H9 (cell line): ENCODE measurements at regions not wholly inside any gene's neighbourhood (a gene's known extent, or its start where the extent isn't known, plus 50 kb on each side); places are given as distances from the start of the nearest gene placed in this dataset.

Source experiments
- DNase-seq: peaks from one replicate; pipeline ENCODE4 v3.0.0-alpha.2; 2017
- H2AFZ ChIP-seq: one replicate; pipeline ENCODE4 v1.6.1; 2013; ENCODE audit warnings: mild to moderate bottlenecking, low read length, control low read depth, moderate library complexity
- H2AK5ac ChIP-seq: 2 replicates; pipeline ENCODE4 v1.6.1; 2013; ENCODE audit warnings: low read length, control low read depth, mixed read lengths; ENCODE audit not compliant: insufficient read length
- H2BK120ac ChIP-seq: one replicate; pipeline ENCODE4 v1.6.1; 2013; ENCODE audit warnings: low read depth, mild to moderate bottlenecking, low read length, control low read depth, inconsistent platforms; ENCODE audit not compliant: poor library complexity, severe bottlenecking
- H2BK12ac ChIP-seq: 2 replicates; pipeline ENCODE4 v1.6.1; 2013; ENCODE audit warnings: low read length, control low read depth, mixed read lengths, low read depth; ENCODE audit not compliant: insufficient read length
- H2BK15ac ChIP-seq: 2 replicates; pipeline ENCODE4 v1.6.1; 2013; ENCODE audit warnings: low read depth, low read length, control low read depth
- H2BK20ac ChIP-seq: one replicate; pipeline ENCODE4 v1.6.1; 2013; ENCODE audit warnings: low read depth, mild to moderate bottlenecking, low read length, control low read depth, inconsistent platforms; ENCODE audit not compliant: poor library complexity, severe bottlenecking
- H2BK5ac ChIP-seq: 2 replicates; pipeline ENCODE4 v1.6.1; 2013; ENCODE audit warnings: low read length, control low read depth, mixed read lengths; ENCODE audit not compliant: insufficient read length
- H3K14ac ChIP-seq: 2 replicates; pipeline ENCODE4 v1.6.1; 2013; ENCODE audit warnings: low read length, control low read depth; ENCODE audit not compliant: insufficient read depth
- H3K18ac ChIP-seq: 2 replicates; pipeline ENCODE4 v1.6.1; 2013; ENCODE audit warnings: low read depth, mild to moderate bottlenecking, mixed read lengths, low read length, control low read depth; ENCODE audit not compliant: insufficient read length
- H3K23ac ChIP-seq: 2 replicates; pipeline ENCODE4 v1.6.1; 2013; ENCODE audit warnings: low read length, control low read depth, mixed read lengths, low read depth; ENCODE audit not compliant: insufficient read length
- H3K23me2 ChIP-seq: 2 replicates; pipeline ENCODE4 v1.6.1; 2013; ENCODE audit warnings: low read depth, mild to moderate bottlenecking, mixed read lengths, low read length, control low read depth; ENCODE audit not compliant: insufficient read length, poor library complexity, severe bottlenecking
- H3K27ac ChIP-seq: 2 replicates; pipeline ENCODE4 v1.5.1; 2013; ENCODE audit warnings: low read length, control low read depth, mixed read lengths, low read depth; ENCODE audit not compliant: insufficient read length
- H3K27me3 ChIP-seq: 2 replicates; pipeline ENCODE4 v1.6.1; 2013; ENCODE audit warnings: low read length, control low read depth, inconsistent platforms; ENCODE audit not compliant: insufficient read depth
- H3K4ac ChIP-seq: 2 replicates; pipeline ENCODE4 v1.6.1; 2013; ENCODE audit warnings: low read depth, mild to moderate bottlenecking, control low read depth, inconsistent platforms, low read length, moderate library complexity
- H3K4me1 ChIP-seq: 2 replicates; pipeline ENCODE4 v1.6.1; 2013; ENCODE audit warnings: low read length, control low read depth, inconsistent platforms; ENCODE audit not compliant: insufficient read depth
- H3K4me2 ChIP-seq: 2 replicates; pipeline ENCODE4 v1.6.1; 2013; ENCODE audit warnings: low read length, control low read depth, mixed read lengths; ENCODE audit not compliant: insufficient read length, insufficient read depth
- H3K56ac ChIP-seq: 2 replicates; pipeline ENCODE4 v1.6.1; 2013; ENCODE audit warnings: low read depth, mild to moderate bottlenecking, mixed read lengths, low read length, control low read depth; ENCODE audit not compliant: insufficient read length
- H3K79me1 ChIP-seq: 2 replicates; pipeline ENCODE4 v1.6.1; 2013; ENCODE audit warnings: low read depth, mild to moderate bottlenecking, moderate library complexity, low read length, control low read depth, inconsistent platforms; ENCODE audit not compliant: insufficient read depth, poor library complexity, severe bottlenecking
- H3K79me2 ChIP-seq: 2 replicates; pipeline ENCODE4 v1.6.1; 2013; ENCODE audit warnings: low read length, control low read depth, inconsistent platforms; ENCODE audit not compliant: insufficient read depth
- H3K9ac ChIP-seq: 2 replicates; pipeline ENCODE4 v1.6.1; 2013; ENCODE audit warnings: low read length, control low read depth, mixed read lengths; ENCODE audit not compliant: insufficient read length; ENCODE audit errors: extremely low read depth
- H3K9me3 ChIP-seq: one replicate; pipeline ENCODE4 v1.6.1; 2013; ENCODE audit warnings: low read depth, low read length, inconsistent platforms; ENCODE audit not compliant: control insufficient read depth
- H3T11ph ChIP-seq: one replicate; pipeline ENCODE4 v1.6.1; 2013; ENCODE audit warnings: mild to moderate bottlenecking, low read length, control low read depth, inconsistent platforms
- H4K20me1 ChIP-seq: one replicate; pipeline ENCODE4 v1.6.1; 2013; ENCODE audit not compliant: control insufficient read depth, insufficient read length, insufficient read depth
- H4K5ac ChIP-seq: 2 replicates; pipeline ENCODE4 v1.6.1; 2013; ENCODE audit warnings: low read depth, mild to moderate bottlenecking, mixed read lengths, low read length, control low read depth; ENCODE audit not compliant: insufficient read length
- H4K8ac ChIP-seq: replicated peaks from 2 replicates; pipeline ENCODE4 v1.6.1; 2013; ENCODE audit warnings: low read length, control low read depth, mixed read lengths, low read depth; ENCODE audit not compliant: insufficient read length
- H4K91ac ChIP-seq: 2 replicates; pipeline ENCODE4 v1.6.1; 2013; ENCODE audit warnings: low read depth, mild to moderate bottlenecking, moderate library complexity, mixed read lengths, low read length, control low read depth; ENCODE audit not compliant: insufficient read length
- H3K27ac Mint-ChIP-seq, 3 experiments: 2 replicates in 2 of 3; 3 replicates in 1 of 3; pipeline ENCODE4 v1.8.0; 2020 to 2021; ENCODE audit warnings: mixed read lengths in 3 of 3, mild to moderate bottlenecking in 1 of 3, moderate library complexity in 1 of 3
- H3K27me3 Mint-ChIP-seq: 2 replicates; pipeline ENCODE4 v1.8.0; 2021; ENCODE audit warnings: low read depth, mild to moderate bottlenecking, moderate library complexity, mixed read lengths
- H3K36me3 Mint-ChIP-seq, 3 experiments: 2 replicates in 2 of 3; 3 replicates in 1 of 3; pipeline ENCODE4 v1.8.0; 2020 to 2021; ENCODE audit warnings: low read depth in 3 of 3, mixed read lengths in 3 of 3; ENCODE audit not compliant: insufficient read depth in 1 of 3
- H3K4me1 Mint-ChIP-seq, 2 experiments: 2 replicates each; pipeline ENCODE4 v1.8.0; 2020; ENCODE audit warnings: mixed read lengths in 2 of 2
- H3K4me3 Mint-ChIP-seq, 2 experiments: 2 replicates in 1 of 2; 3 replicates in 1 of 2; pipeline ENCODE4 v1.8.0; 2020 to 2021; ENCODE audit warnings: mild to moderate bottlenecking in 2 of 2, mixed read lengths in 2 of 2, moderate library complexity in 1 of 2
- H3K9me3 Mint-ChIP-seq, 2 experiments: 2 replicates in 1 of 2; 3 replicates in 1 of 2; pipeline ENCODE4 v1.8.0; 2020; ENCODE audit warnings: mild to moderate bottlenecking in 2 of 2, mixed read lengths in 2 of 2, moderate library complexity in 1 of 2
- CTCF ChIP-seq: fragments of 200-600 bp; sonication (generic); conservative IDR thresholded peaks from 3 replicates; pipeline ENCODE4 v1.8.0; 2021; ENCODE audit warnings: antibody characterized with exemption, mild to moderate bottlenecking
- WGBS: extraction: QIAGEN DNeasy Blood & Tissue Kit; methylation state at CpG from one replicate; pipeline ENCODE4 v1.1.7; 2013; ENCODE audit warnings: missing lambda C conversion rate, low lambda C conversion rate, mixed read lengths; ENCODE audit not compliant: insufficient read length; ENCODE audit errors: extremely low coverage; 5-methylcytosine and 5-hydroxymethylcytosine counted together

DNA sequence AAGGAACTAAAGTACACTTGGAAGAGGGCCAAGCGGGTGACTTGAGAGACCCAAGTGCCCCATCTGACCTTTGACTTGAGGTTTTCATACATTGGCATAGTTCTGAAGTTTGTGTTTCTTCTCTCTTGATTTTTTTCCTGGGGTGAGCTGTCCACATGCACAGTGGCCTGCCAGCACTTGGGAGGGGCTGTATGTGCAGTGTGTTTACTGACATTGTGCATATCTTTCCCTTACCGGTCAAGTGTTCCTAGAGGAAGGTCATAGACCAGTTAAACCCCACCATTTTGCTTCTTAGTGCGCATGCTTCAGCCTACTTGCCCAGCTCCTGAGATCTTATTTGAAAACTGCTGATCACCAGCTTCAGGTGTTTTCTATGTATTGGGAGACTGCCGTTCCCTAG, 435.2 kb upstream of the KAZN start:
- Histone ChIP-seq H2BK120ac (no peak overlapping the region), H2BK20ac (no peak overlapping the region), H4K5ac (no peak overlapping the region), H3K14ac (no peak overlapping the region), H3K4ac (no peak overlapping the region), H3K9ac (no peak overlapping the region), H3K23ac (no peak overlapping the region), H3K79me1 (no peaks in the 10 kb centered on the region), H3K23me2 (no peaks in the 10 kb centered on the region), H3K56ac (no peak overlapping the region), H4K8ac (no peak overlapping the region), H3K27ac (no peak overlapping the region), H3K27me3 (no peaks in the 10 kb centered on the region), H3T11ph (no peak overlapping the region), H4K91ac (no peak overlapping the region), H2BK5ac (no peak overlapping the region), H2AFZ (no peak overlapping the region), H3K18ac (no peak overlapping the region), H2AK5ac (no peak overlapping the region), H2BK15ac (no peak overlapping the region), H3K79me2 (no peaks in the 10 kb centered on the region), H2BK12ac (no peak overlapping the region), H4K20me1 (no peaks in the 10 kb centered on the region), H3K4me2 (no peak overlapping the region), H3K9me3 (no peaks in the 10 kb centered on the region), H3K4me1 (peaks cover 8% of the 10 kb centered on the region; the same call in 1 of the 2 replicates)
- no CpG with 5 or more reads among the region's 4 CpGs for WGBS
- TF ChIP-seq CTCF, result no peak
- H3K27ac Mint-ChIP-seq, result no peak overlapping the region
- H3K36me3 Mint-ChIP-seq, result peaks cover 5 to 23% (median 8%) of the 10 kb centered on the region in 3 experiments
- peaks cover 17 to 24% of the 10 kb centered on the region in 2 experiments for H3K9me3 Mint-ChIP-seq
- H3K4me3 Mint-ChIP-seq, result no peak overlapping the region
- DNase-seq, result no peak
- peaks cover 4% of the 10 kb centered on the region; the same call in 1 of the 2 replicates for H3K27me3 Mint-ChIP-seq
- H3K4me1 Mint-ChIP-seq, result peaks cover 14 to 18% of the 10 kb centered on the region in 2 experiments
